ENCODE measurements at regions not wholly inside any gene's neighbourhood (a gene's known extent, or its start where the extent isn't known, plus 50 kb on each side); places are given as distances from the start of the nearest gene placed in this dataset.
"Not testable (repeated sequence)": the region's sequence is repeated elsewhere in the genome, so short reads cannot be mapped to it uniquely, and the experiment has no call there.

DNA sequence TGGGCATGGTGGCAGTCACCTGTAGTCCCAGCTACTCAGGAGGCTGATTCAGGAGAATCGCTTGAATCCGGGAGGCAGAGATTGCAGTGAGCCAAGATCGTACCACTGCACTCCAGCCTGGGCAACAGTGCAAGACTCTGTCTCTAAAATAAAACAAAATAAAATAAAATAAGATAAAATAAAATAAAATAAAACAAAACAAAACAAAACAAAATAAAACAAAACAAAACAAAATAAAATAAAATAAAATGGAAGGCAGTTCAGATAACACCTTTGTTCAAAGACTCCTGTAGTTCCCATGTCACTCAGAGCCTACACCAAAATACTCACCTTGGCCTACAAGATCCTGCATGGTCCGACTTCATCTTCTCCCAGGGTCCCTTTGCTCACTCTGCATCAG is 61.3 kb downstream of the SYF2 start:
- DNase-seq: not testable (repeated sequence)

DNA sequence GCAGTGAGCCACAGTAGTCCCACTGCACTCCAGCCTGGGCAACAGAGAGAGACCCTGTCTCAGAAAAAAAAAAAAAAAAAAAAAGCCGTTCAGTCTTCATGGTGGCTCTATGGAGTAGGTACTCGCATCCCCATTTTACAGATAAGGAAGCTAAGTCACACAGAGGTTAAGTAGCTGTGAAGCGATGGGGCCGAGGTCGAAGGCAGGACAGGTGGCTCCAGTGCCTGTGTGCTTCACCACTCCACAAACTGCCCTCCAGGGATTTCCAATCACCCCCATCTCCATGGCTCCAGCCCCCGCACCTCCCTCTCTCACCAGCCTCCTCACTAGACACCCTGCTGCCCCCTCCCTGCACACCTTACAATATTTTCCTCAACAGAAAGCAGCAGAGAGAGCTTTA is 61.9 kb downstream of the SYF2 start:
- DNase-seq: no peak

DNA sequence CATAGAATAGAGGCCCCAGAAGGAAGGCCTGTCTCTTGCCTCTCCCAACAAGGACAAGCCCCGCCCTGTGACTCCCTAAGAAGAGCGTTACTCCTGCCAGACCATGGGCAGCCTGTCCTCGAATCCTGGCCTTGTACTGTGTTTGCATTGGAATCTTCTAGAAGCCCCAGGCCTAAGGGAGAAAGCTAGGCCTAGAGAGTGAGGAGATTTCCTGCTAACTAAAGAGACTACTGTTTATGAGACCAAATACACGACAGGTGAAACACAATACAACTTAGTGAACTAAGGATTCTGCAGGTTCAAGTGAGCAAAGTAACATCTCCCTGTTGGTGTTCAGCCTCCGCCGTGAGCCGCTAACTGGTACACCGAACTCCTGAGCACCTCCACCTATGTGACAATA is 62.7 kb downstream of the SYF2 start:
- no peak for DNase-seq

DNA sequence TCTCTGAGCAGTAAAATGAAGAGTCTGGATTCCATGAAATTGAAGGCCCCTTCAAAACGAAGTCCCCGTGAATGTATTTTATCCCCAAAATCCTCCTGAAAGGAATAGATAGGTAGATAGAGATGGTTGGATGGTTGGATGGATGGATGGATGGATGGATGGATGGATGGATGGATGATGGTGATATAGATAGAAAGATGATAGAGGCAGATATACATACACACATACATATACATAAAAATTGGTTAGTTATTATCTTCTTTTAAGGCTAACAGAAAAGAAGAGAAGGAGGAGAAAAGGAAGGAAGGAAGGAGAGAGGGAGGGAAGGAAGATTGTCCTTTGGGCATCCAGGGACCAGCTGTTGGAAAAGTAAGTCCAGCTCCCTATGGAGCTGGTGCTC is 63.1 kb downstream of the SYF2 start:
- no peak for DNase-seq

DNA sequence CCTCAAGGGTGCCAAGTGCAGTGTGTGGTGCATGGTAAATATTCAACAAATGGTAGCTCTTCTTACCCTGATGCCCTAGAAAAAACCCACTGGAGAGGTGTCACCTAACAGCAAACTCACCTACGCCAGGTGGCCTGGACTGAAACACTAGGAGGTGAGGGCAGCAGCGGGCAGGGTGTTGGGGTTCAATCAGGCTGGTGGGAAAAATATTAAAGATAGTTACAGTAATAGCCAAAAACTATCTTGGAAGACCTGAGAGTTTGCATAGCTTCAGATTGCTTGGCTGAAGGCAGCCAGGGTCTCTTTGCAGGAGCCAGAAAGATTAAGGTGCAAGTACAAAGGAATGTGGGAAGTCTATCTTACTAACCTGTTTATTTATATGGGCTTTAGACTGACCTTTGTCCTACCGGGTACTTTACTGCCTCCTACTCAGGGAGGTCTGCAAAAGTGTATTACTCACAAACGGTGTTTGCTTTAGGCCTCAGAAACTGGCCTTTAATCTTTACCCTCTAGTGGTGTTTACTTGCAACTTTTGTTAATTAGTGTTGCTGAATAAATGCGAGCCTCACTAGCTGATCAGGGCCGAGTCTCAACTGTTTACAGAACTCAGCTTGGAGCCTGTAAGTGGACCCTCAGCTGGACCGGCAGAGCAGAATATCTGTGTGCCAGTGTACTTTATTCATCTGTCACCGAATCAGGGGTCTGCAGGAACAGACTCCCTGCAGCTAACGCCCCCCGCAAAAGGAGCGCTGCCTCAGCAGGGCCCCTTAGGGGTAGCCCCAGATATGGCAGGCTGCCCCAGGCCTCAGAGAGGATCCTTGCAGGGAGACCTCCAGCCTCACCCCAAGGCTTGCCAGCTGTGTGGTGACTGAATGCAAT is 63.9 kb downstream of the SYF2 start:
- no peak for DNase-seq

DNA sequence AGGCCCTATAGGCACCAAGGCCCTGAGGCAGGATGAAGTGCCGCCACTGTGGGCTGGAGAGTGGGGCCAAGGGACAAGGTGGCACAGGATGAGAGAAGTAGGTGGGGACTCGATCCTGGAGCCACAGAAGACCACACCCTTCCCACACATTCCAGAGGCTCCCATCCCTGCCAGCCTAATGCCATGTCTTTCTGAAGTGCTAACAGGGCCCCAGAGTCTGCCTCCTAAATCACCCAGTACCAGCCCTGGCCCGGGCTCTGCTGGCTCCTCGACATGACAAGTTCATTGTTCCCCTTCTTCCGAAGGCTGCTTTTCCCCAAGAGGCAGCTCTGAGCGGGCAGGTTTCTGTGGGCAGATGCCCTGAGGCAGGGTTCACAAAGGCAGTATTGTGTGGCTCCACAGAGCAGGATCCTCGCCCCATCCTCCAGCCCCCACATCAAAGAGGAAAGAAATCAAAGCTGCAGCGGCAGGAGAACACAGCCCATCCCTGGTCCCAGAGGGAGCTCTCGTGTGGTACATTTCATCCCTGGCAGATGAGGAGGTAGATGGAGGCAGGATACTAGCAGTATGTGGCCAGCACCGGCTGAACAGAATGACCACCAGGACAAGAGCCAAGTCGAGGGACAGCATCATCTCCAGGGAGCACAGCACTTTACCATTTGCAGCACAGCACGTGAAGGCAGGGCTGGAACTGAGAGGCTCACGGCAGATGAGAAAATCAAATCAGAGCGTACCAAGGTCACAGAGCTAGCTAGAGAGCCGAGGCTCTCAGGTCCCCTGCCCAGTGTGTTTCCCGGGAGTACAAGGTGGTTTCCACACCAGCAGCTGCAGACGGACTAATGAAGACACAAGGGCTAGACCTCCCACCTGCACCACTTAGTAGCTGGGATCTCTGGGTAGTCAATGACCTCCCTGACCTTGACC is 64.8 kb downstream of the SYF2 start:
- no peak for DNase-seq

DNA sequence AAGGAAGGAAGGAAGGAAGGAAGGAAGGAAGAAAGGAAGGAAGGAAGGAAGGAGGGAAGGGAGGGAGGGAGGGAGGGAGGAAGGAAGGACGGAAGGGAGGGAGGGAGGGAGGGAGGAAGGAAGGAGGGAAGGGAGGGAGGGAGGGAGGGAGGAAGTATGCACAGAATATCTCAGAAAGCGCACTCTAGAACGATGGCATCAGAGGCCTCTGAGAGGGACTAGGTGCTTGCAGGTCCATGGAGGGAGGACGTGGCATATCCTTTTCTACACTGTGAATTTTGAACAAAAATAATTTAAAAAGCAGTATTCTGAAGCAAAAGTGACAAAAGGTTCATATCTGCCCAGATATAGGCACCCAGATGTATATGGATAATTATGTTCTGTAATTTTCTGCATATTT is 65.5 kb downstream of the SYF2 start:
- DNase-seq: no peak

DNA sequence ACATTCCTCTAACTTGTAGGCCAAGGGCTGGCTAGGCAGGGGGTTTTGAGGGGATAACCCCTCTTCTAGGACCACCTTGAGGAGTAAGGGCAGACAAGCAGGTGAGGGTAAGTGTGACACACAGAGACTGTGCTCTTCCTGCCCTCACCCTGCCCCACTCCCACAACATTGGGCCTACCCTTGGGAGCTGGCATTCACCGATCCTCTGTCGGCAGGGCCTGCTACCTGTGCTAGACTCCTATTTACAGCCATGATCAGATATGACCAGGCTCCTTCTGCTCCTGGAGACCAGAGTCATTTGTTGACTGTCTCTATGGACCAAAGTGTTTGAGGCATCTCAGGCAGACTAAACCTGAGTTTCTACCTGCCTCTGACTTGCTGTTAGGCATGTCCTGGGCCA is 68.3 kb downstream of the SYF2 start:
- no peak for DNase-seq

DNA sequence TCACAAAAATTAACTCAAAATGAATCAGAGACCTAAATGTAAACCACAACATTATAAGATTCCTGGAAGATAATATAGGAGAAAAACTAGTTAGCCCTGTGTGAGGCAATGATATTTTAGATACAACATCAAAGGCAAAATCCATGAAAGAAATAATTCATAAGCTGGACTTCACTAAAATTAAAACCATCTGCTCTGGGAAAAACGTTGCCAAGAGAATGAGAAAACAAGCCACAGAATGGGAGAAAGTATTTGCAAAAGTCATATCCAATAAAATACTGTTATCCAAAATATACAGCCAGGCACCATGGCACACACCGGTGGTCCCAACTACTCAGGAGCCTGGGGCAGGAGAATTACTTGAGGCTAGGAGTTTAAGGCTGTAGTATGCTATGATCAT is 70.3 kb downstream of the SYF2 start:
- DNase-seq: no peak

DNA sequence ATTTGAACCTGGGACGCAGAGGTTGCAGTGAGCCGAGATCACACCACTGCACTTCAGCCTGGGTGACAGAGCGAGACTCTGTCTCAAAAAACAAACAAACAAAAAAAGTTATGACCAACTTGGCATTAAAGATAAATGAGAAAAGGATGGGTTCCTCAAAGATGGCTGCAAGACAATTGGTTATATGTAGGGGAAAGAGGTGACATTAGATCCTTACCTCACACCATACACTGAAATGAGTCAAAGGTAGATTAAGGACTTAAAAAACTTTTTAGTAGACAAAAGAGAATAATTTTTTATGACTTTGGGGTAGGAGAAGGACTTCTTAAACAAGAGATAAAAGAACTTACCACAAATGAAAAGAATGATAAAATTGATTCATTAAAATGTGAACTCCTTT is 74.5 kb downstream of the SYF2 start:
- DNase-seq: no peak

DNA sequence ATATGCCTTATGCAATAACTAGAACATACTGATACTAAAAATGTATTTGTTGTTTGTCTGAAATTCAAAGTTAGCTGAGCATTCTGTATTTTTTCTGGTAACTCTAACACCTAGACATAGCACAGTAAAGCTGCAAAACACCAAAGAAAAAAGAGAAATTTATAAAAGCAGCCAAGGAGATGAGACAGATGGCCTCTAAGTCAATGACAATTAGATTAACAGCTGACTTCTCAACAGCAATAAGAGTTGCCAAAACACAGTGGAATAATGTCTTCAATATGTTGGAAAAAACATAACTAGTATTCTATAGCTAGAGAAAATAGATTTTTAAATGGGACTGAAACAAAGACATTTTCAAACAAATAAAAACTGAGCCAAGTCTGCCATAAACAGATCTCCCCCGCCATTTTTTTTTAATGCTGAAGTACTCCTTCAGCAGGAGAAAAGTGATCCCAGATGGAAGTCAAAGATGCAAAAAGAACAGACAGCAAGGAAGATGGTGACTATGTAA is 81.3 kb downstream of the SYF2 start:
- DNase-seq: no peak

DNA sequence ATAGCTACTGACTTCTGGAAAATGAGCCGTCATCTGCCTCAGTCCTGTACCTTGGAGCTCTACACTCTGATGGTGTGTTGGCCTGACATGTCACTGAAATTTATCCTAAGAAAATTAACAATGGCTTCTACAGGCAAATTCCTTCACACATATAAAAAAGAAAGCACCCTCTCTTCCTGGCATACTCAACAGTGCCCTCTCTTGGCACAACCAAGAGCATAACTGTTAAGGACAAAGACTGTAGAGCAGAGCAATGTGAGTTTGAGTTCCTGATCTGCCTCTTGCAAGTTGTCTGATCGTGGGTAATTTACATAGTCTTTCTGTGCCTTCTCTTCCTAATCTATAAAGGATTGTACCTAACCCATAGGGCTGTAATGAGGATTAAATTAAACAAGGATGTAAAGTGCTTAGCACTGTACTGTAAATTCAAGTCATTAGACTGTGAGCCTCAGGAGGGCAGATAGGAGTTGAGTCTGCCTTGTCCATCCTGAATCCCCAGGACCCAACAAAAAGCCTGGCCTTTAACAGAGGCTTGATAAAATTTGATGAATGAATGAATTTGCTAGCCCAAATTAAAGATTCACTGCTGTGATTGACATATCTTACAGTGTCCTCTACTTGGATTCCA is 83.5 kb downstream of the SYF2 start:
- DNase-seq: no peak

DNA sequence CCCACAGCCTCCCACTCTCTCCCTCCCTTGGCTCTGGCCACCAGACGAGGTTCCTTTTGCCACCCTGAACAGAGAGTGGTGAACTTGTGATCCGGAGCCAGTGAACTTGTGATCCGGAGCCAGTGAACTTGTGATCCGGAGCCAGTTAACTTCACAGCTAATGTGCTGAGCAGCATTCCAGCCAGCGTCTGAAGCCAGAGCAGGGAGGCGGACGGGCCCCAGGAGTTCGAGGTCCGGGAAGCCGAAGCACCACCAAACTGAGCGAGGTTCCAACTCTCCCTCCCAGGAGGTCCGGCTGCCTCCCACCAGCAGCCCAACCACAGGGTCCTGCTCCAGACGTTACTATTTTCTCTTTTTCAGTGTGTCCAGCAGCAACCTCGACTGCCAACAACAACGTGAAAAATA is 85.8 kb downstream of the SYF2 start:
- no peak for DNase-seq

DNA sequence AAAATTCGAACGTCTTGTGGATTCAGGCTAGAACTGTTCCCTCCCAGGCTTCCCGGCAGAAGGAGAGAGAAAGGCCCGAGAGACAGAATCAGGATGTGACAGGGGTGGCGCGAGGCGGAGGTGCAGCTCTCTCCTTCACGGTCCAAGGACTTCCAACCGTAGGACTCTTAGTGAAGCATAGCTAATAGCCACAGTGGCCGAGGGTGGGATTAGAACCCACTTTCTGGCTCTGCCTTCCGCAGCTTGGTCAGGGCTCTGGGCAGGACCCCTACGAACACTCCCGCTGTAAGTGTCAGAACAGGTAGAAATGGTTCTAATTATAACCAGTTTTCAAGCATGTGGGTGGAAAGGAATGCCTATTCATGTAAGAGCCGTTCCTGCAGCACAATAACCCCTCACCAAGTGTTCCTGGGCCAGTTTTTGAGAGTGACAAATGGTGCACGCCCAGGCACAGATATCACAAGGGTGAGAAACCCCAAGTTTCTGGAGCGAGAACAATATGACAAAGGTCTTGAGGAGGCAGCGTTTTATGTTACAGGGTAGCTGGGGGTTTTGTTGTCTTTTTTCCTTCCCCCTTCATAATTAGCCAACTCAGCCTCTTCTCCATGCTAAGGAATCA is 86.4 kb downstream of the SYF2 start:
- DNase-seq: no peak

DNA sequence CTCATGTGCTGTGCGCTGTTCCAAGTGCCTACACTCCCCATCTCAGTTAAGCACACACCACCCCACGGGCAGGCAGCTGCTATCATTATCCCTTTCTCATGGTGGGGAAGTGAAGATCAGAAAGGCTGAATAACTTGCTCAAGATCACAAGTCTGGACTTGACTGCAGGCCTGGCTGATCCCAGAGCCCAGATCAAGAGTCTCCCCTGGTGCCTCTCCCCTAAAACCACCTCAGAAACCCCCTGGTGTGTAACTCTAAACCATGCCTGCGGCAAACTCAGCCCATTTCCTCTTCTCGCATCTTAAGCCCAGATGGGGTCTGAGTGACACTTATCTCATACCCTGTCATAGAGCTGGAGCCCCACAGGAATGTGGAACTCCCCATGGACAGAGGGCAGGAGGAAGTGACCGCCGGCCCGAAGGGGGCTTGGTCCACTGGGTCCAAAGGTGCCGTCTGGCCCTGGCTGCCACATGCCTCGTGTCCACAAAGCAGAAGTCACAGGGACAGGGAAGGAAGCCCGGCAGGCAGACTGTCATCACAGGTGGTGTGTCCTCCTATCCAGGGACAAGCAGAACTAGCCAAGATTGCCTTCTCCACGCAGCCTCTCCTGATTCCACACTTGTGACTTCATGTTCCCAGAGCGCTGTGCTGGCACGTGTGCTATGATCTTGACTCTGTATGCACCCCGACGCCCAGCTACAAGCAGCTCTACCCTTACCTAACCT is 92.1 kb downstream of the SYF2 start:
- DNase-seq: no peak

DNA sequence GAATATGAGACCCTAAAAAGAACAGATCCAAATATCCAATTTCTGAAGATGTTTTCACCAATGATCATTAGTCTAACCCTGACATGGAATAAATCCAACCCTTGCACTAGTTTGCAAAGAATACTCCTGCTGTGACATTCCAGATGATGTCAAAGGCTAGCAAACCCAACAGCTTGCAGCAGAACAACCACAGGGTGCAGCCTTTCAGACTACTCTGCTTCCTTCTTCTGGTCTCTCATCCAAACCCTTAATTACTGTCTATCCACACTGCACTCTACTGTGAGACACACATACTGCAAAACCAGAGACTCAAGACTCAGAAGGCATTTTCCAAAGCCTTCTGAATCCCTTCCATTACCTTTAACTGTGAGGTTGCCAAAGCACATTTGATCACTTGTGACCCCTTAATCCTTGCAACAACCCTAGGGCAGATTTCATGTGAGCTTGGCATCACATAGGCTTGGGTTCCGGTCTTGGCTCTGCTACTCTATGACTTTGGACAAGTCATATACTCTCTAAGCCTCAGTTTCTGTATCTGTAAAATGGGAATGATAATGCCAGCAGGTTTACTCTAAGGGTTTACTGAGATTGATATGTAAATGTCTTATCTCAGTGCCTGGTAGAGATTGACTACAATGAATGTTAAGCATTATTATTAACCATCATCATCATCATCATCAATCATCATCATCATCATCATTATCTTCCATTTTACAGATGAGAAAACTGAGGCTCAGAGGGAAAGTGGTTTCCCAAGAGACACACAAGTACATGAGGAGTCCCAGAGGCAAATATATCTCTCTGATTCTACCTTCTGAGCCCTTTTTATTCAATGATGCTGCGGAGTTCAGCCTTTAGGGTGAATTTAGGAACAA is 94.5 kb downstream of the SYF2 start:
- DNase-seq: no peak

DNA sequence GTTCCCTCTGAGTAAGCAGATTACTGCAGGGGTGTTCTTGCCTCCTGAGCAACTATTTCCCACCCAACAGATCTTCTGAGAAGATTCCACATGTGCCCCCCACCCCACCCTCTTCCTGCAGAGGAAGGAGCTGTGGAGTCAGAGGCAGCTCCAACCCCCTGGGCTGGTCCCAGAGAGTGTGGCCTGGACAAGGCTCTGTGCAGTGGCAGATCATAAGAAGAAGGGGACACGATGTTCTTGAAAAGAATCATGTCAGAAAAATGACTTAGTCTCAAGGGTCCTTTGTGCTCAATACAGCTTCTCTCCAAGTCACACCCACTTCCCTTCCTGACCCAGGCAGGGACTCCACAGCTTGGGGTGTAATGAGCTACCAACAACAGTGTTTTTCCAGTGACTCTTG is 95.2 kb downstream of the SYF2 start:
- DNase-seq: no peak

DNA sequence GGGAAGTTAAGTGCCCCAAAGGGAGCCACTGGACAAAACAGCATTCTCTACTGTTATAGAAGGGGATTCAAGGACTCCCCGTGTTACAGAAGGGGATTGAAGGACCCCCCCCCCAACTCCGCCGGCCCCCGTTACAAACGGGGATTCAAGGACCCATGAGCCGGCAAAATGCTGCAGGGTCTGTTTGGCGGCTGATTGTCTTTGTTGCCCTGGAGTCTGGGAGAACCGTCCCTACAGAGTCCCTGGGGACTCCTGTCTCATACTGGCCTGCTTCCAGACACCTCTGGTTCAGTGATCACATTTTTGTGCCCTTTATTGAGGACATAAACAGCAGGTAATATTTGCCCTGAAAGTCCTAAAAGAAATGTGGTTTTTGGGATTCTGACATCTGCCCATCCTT is 96.4 kb downstream of the SYF2 start:
- no peak for DNase-seq

DNA sequence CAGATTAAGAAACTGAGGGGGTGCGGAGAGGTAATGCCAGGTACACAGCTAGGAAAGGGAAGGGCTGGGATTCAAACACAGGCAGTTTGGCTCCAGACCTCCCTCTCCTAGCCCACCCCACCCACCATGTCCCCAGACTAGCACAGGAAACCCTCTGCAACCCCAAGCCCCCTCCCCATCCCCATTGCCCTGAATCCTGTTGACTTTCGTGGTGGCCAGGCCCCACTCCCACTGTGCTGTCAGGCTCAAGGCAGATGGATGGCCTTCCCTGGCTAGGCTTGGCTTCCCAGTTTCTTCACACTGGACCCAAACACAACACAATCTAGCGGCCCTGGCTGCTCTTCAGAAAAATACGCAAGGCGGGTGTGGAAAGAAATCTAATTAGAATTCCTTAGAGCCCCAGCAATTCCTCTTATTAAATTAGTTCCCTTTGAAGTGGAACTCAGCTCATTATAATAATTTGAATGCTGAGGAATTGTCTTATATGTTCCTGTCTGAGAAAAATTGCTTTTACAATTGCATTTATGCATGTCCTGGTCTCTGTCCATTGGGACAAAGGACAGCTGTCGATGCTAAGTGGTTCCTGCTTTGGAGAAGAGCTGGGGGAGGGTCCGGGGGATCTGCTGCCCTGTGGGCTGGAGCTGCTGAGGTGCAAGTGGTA is 97.4 kb downstream of the SYF2 start:
- no peak for DNase-seq

DNA sequence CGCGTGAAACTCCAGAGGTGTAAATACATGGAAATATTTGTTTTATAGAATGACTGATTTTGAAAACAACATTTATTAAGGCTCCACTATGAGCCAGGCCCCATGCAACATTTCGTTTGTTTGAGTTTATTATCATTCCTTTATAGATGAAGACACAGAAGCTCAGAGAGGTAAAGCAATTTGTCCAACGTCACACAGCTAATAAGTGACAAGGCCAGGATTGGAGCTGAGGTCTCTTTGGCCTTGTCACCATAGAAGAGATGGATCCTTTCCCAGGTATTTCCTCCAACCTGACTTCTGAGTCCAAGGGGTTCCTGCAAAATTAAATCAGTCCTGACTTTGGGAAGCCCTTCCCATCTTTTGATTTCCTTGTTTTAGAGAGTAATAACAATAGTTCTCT is 98.0 kb downstream of the SYF2 start:
- DNase-seq: no peak

DNA sequence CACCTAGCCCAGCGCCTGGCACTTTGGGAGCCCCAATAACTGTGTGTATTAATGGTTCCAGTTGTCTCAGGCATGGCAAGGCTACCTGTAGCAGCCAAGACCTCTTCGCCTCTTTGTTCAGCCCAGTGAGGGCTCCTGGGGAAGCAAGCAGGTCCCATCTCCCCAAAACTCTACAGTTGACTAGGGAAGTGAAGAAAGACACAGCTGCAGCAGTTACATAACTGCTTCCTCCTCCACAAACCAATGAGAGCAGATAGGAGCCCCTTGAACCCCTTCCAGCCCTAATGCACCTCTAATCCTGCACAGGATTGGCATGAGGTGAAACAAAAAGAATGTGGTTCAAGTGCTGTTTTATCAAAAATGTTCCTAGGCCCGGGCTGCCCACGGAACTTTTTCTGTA is 100.5 kb downstream of the SYF2 start:
- DNase-seq: no peak

All from activated effector memory CD4-positive, alpha-beta T cell treated with Interleukin-2 at 50 U/mL for 16 hours (primary cell).